Keratinocyte (primary cell): ENCODE measurements at regions not wholly inside any gene's neighbourhood (a gene's known extent, or its start where the extent isn't known, plus 50 kb on each side); places are given as distances from the start of the nearest gene placed in this dataset.

Source experiments
- DNase-seq: peaks from one replicate; pipeline ENCODE4 v3.0.0-alpha.2; 2011; ENCODE audit warnings: low read depth, missing footprints, low spot score
- FAIRE-seq: peaks from 2 replicates; lab custom pipeline; 2011; peaks lifted over from hg19 to GRCh38; lab: Jason Lieb, UNC
- H2AFZ ChIP-seq: 2 replicates; pipeline ENCODE4 v1.6.0; 2012; ENCODE audit warnings: low read length, control low read depth, inconsistent platforms; ENCODE audit not compliant: control insufficient read depth
- H3K27ac ChIP-seq: 2 replicates; pipeline ENCODE4 v1.5.1; 2011; ENCODE audit warnings: low read length; ENCODE audit not compliant: control insufficient read depth, insufficient read depth
- H3K27me3 ChIP-seq: 3 replicates; pipeline ENCODE4 v1.6.0; 2011; ENCODE audit warnings: low read length; ENCODE audit not compliant: control insufficient read depth, insufficient read depth; ENCODE audit errors: extremely low read depth
- H3K36me3 ChIP-seq, 2 experiments: 2 replicates in 1 of 2; 3 replicates in 1 of 2; pipeline ENCODE4 v1.5.1; 2011; ENCODE audit warnings: low read length in 2 of 2, mild to moderate bottlenecking in 1 of 2; ENCODE audit not compliant: control insufficient read depth in 2 of 2, insufficient read depth in 2 of 2; ENCODE audit errors: extremely low read depth in 1 of 2
- H3K4me1 ChIP-seq: 3 replicates; pipeline ENCODE4 v1.5.1; 2011; ENCODE audit warnings: low read length; ENCODE audit not compliant: control insufficient read depth, insufficient read depth; ENCODE audit errors: extremely low read depth
- H3K4me2 ChIP-seq: 3 replicates; pipeline ENCODE4 v1.6.0; 2011; ENCODE audit warnings: low read depth, low read length; ENCODE audit not compliant: control insufficient read depth, insufficient read depth; ENCODE audit errors: extremely low read depth
- H3K4me3 ChIP-seq, 3 experiments: fragments of 200-600 bp in 1 of 3; sonication (generic) in 1 of 3; 2 replicates in 2 of 3; 3 replicates in 1 of 3; pipeline ENCODE4 v1.5.1; 2011 to 2016; ENCODE audit warnings: low read length in 3 of 3, mild to moderate bottlenecking in 3 of 3, control low read depth in 2 of 3, inconsistent platforms in 1 of 3, low read depth in 1 of 3, mixed read lengths in 1 of 3, mixed run types in 1 of 3, moderate library complexity in 1 of 3; ENCODE audit not compliant: control insufficient read depth in 2 of 3, insufficient read depth in 2 of 3; ENCODE audit errors: extremely low read depth in 1 of 3
- H3K79me2 ChIP-seq: 2 replicates; pipeline ENCODE4 v1.6.0; 2012; ENCODE audit warnings: low read length; ENCODE audit not compliant: control insufficient read depth, insufficient read depth
- H3K9ac ChIP-seq: 3 replicates; pipeline ENCODE4 v1.6.0; 2011; ENCODE audit warnings: low read length; ENCODE audit not compliant: control insufficient read depth, insufficient read depth; ENCODE audit errors: extremely low read depth
- H3K9me1 ChIP-seq: 3 replicates; pipeline ENCODE4 v1.6.0; 2011; ENCODE audit warnings: low read length; ENCODE audit not compliant: control insufficient read depth, insufficient read depth; ENCODE audit errors: extremely low read depth
- H3K9me3 ChIP-seq: 2 replicates; pipeline ENCODE4 v1.5.1; 2012; ENCODE audit warnings: low read depth, low read length; ENCODE audit not compliant: control insufficient read depth
- H4K20me1 ChIP-seq: 3 replicates; pipeline ENCODE4 v1.6.0; 2011; ENCODE audit warnings: low read length; ENCODE audit not compliant: control insufficient read depth, insufficient read depth; ENCODE audit errors: extremely low read depth
- CTCF ChIP-seq, 3 experiments: IDR thresholded peaks in 1 of 3; conservative IDR thresholded peaks in 1 of 3; optimal IDR thresholded peaks in 1 of 3; 2 replicates in 2 of 3; 3 replicates in 1 of 3; pipeline versions ENCODE3 to v1.5.1; 2011; ENCODE audit warnings: low read length in 3 of 3, mild to moderate bottlenecking in 3 of 3, moderate library complexity in 2 of 3, control low read depth in 1 of 3, inconsistent platforms in 1 of 3; ENCODE audit not compliant: insufficient read depth in 2 of 3; ENCODE audit errors: extremely low read depth in 1 of 3
- EZH2 ChIP-seq: IDR thresholded peaks from one replicate; pipeline ENCODE4 v1.6.1; 2012; ENCODE audit warnings: inconsistent platforms, mild to moderate bottlenecking, low read length, moderate library complexity
- dilution Hi-C: fragments of 300-500 bp; cut with MboI; formaldehyde crosslinking; loops from one replicate; pipeline ENCODE4 v1.7.0; 2020; ENCODE audit warnings: low sequenced_read_pairs; ENCODE audit not compliant: extremely low pct_ligation_motif_present

GRCh38 chr7:12868027-12868426 lies 180.6 kb downstream of the ARL4A start:
- no peaks in the 10 kb centered on the region for H3K36me3 ChIP-seq
- no peak for FAIRE-seq
- dilution Hi-C loops: no loop called here
- H4K20me1 ChIP-seq: no peaks in the 10 kb centered on the region
- no peaks in the 10 kb centered on the region for H3K9me3 ChIP-seq
- TF ChIP-seq EZH2 (no peak), CTCF (optimal IDR thresholded peaks at IDR 0.05 in 1 of 3, IDR thresholded peaks at IDR 0.05 in 1 of 3, conservative IDR thresholded peaks at IDR 0.05 in 1 of 3; ENCODE audit: extremely low read depth in 1 of 3, insufficient read depth in 2 of 3, low read length in 3 of 3) (no peak)
- H3K9me1 ChIP-seq: no peaks in the 10 kb centered on the region
- no peak overlapping the region for H3K4me3 ChIP-seq
- H3K79me2 ChIP-seq: no peaks in the 10 kb centered on the region
- no peak for DNase-seq
- no peak overlapping the region for H2AFZ ChIP-seq
- H3K27me3 ChIP-seq: no peaks in the 10 kb centered on the region
- H3K4me1 ChIP-seq: peaks cover 13% of the 10 kb centered on the region
- H3K9ac ChIP-seq: no peak overlapping the region
- no peak overlapping the region for H3K4me2 ChIP-seq
- H3K27ac ChIP-seq: no peak overlapping the region

- H3K4me2 ChIP-seq: no peak overlapping the region
- no peaks in the 10 kb centered on the region for H4K20me1 ChIP-seq
- H3K36me3 ChIP-seq: no peaks in the 10 kb centered on the region
- H3K4me3 ChIP-seq: no peak overlapping the region
- dilution Hi-C loops: no loop called here
- H2AFZ ChIP-seq: no peak overlapping the region
- no peaks in the 10 kb centered on the region for H3K9me1 ChIP-seq
- H3K27ac ChIP-seq: no peak overlapping the region
- no peak for FAIRE-seq
- H3K79me2 ChIP-seq: no peaks in the 10 kb centered on the region
- no peak for DNase-seq
- TF ChIP-seq EZH2: no peak
- H3K27me3 ChIP-seq: no peaks in the 10 kb centered on the region
- no peak overlapping the region for H3K9ac ChIP-seq
- H3K9me3 ChIP-seq: no peaks in the 10 kb centered on the region
- peaks cover 10% of the 10 kb centered on the region for H3K4me1 ChIP-seq
Measured at GRCh38 chr7:12870219-12870618, 182.8 kb downstream of the ARL4A start.

GRCh38 chr7:12872487-12872886 lies 185.1 kb downstream of the ARL4A start:
- FAIRE-seq: no peak
- Histone ChIP-seq H4K20me1 (no peaks in the 10 kb centered on the region), H3K4me1 (no peaks in the 10 kb centered on the region), H3K9me3 (no peaks in the 10 kb centered on the region), H2AFZ (no peak overlapping the region), H3K36me3 (no peaks in the 10 kb centered on the region), H3K27me3 (no peaks in the 10 kb centered on the region), H3K9ac (no peak overlapping the region), H3K9me1 (no peaks in the 10 kb centered on the region), H3K4me3 (no peak overlapping the region), H3K79me2 (no peaks in the 10 kb centered on the region), H3K27ac (no peak overlapping the region), H3K4me2 (no peak overlapping the region)
- no peak for DNase-seq
- dilution Hi-C loops: no loop called here
- TF ChIP-seq CTCF (optimal IDR thresholded peaks at IDR 0.05 in 1 of 3, IDR thresholded peaks at IDR 0.05 in 1 of 3, conservative IDR thresholded peaks at IDR 0.05 in 1 of 3; ENCODE audit: extremely low read depth in 1 of 3, insufficient read depth in 2 of 3, low read length in 3 of 3) (no peak), EZH2 (no peak)
